ENCODE measurements at regions not wholly inside any gene's neighbourhood (a gene's known extent, or its start where the extent isn't known, plus 50 kb on each side); places are given as distances from the start of the nearest gene placed in this dataset.

GRCh38 chr2:238665919-238666318 is 182.0 kb upstream of the TWIST2 start:
- no peak for DNase-seq (ENCODE audit: low spot score)
- intact Hi-C loops (cut with micrococcal nuclease; ENCODE audit: unreplicated experiment), result no loop called here
- H3K9me3 ChIP-seq (ENCODE audit: low read length), result 0 out of 2 replicates have a peak, but pooled peaks cover 5% of the 10 kb centered on the region
- H3K9me2 ChIP-seq (ENCODE audit: insufficient read depth, low read length), result no peaks in the 10 kb centered on the region
- H3K4me3 ChIP-seq (ENCODE audit: low read depth, low read length, poor library complexity, severe bottlenecking), result no peak overlapping the region
- H4K20me1 ChIP-seq (ENCODE audit: insufficient read depth, low read length), result no peaks in the 10 kb centered on the region
- ChIA-PET CTCF (ENCODE audit: unreplicated experiment) (no interaction called here), POLR2A (no interaction called here)
- no TSS peak for BruUV-seq (replicated peaks)
- H3K36me3 ChIP-seq (ENCODE audit: insufficient read depth, low read length), result no peaks in the 10 kb centered on the region
- H3K4me1 ChIP-seq (ENCODE audit: insufficient read depth, low read length, poor library complexity, severe bottlenecking), result peaks cover 3% of the 10 kb centered on the region
- no peaks in the 10 kb centered on the region for H3K79me2 ChIP-seq (ENCODE audit: insufficient read depth, low read depth, low read length)
- no peak overlapping the region for H3K27ac ChIP-seq (ENCODE audit: low read depth, low read length, poor library complexity, severe bottlenecking)
- no peak overlapping the region for H2AFZ ChIP-seq (ENCODE audit: low read length)
- no peak for TF ChIP-seq EZH2phosphoT487 (IDR thresholded peaks at IDR 0.05; ENCODE audit: borderline replicate concordance, low read depth, low read length)
- TF ChIP-seq, protein P1, sequence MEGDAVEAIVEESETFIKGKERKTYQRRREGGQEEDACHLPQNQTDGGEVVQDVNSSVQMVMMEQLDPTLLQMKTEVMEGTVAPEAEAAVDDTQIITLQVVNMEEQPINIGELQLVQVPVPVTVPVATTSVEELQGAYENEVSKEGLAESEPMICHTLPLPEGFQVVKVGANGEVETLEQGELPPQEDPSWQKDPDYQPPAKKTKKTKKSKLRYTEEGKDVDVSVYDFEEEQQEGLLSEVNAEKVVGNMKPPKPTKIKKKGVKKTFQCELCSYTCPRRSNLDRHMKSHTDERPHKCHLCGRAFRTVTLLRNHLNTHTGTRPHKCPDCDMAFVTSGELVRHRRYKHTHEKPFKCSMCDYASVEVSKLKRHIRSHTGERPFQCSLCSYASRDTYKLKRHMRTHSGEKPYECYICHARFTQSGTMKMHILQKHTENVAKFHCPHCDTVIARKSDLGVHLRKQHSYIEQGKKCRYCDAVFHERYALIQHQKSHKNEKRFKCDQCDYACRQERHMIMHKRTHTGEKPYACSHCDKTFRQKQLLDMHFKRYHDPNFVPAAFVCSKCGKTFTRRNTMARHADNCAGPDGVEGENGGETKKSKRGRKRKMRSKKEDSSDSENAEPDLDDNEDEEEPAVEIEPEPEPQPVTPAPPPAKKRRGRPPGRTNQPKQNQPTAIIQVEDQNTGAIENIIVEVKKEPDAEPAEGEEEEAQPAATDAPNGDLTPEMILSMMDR (conservative IDR thresholded peaks at IDR 0.05; ENCODE audit: low read length), result no peak
- no peak overlapping the region for H3K4me2 ChIP-seq (ENCODE audit: low read length)

DNA sequence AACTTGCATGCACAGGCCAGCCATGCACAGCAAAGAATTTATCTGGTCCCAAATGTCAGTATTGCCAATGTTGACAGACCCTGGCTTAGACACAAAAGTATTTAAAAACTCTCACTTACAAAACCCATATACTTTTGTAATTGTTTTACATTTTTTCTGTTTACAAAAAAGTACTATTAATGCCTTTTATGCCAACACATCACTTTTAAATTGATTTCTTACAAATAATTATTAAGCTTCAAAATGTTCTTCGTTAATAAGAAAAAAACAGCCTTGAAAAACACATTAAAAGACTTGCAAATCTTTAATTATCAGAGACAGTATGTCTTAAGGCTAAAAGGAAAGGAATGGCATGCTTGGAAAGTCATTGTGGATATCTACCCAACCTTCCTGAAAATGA is 181.3 kb upstream of the TWIST2 start:
- no TSS peak for BruUV-seq (replicated peaks)
- no peaks in the 10 kb centered on the region for H3K9me2 ChIP-seq (ENCODE audit: insufficient read depth, low read length)
- TF ChIP-seq, protein P1 (conservative IDR thresholded peaks at IDR 0.05; ENCODE audit: low read length), result no peak
- no peak for TF ChIP-seq EZH2phosphoT487 (IDR thresholded peaks at IDR 0.05; ENCODE audit: borderline replicate concordance, low read depth, low read length)
- intact Hi-C loops (cut with micrococcal nuclease; ENCODE audit: unreplicated experiment), result no loop called here
- no peaks in the 10 kb centered on the region for H4K20me1 ChIP-seq (ENCODE audit: insufficient read depth, low read length)
- no peak for DNase-seq (ENCODE audit: low spot score)
- ChIA-PET POLR2A (no interaction called here), CTCF (ENCODE audit: unreplicated experiment) (no interaction called here)
- no peak overlapping the region for H3K4me3 ChIP-seq (ENCODE audit: low read depth, low read length, poor library complexity, severe bottlenecking)
- no peak overlapping the region for H3K27ac ChIP-seq (ENCODE audit: low read depth, low read length, poor library complexity, severe bottlenecking)
- H3K4me1 ChIP-seq (ENCODE audit: insufficient read depth, low read length, poor library complexity, severe bottlenecking), result peaks cover 3% of the 10 kb centered on the region
- 0 out of 2 replicates have a peak, but pooled peaks cover 1% of the 10 kb centered on the region for H3K9me3 ChIP-seq (ENCODE audit: low read length)
- H2AFZ ChIP-seq (ENCODE audit: low read length), result no peak overlapping the region
- no peaks in the 10 kb centered on the region for H3K36me3 ChIP-seq (ENCODE audit: insufficient read depth, low read length)
- no peaks in the 10 kb centered on the region for H3K79me2 ChIP-seq (ENCODE audit: insufficient read depth, low read depth, low read length)
- no peak overlapping the region for H3K4me2 ChIP-seq (ENCODE audit: low read length)

DNA sequence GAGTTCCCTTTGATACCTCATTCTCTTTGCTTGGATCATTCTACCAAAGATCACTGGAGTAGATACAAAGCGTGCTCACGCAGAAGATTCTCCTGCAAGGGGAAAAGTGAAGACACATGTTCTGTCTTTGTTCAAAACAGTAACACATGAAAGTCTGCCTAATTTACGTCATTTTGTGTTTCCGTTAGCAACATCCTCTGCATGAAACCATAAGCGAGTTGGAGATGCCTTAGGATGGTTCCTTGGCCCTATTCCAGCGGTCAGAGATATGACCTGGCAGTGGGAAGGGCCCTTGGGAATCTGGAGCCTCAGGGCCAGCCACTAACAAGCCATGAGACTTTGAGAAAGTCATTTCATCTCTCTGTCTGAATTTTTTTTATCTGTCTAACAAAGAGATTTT is 180.9 kb upstream of the TWIST2 start:
- intact Hi-C loops (cut with micrococcal nuclease; ENCODE audit: unreplicated experiment), result no loop called here
- Histone ChIP-seq H3K27ac (ENCODE audit: low read depth, low read length, poor library complexity, severe bottlenecking) (no peak overlapping the region), H3K4me2 (ENCODE audit: low read length) (no peak overlapping the region), H3K4me1 (ENCODE audit: insufficient read depth, low read length, poor library complexity, severe bottlenecking) (peaks cover 3% of the 10 kb centered on the region), H2AFZ (ENCODE audit: low read length) (no peak overlapping the region), H3K79me2 (ENCODE audit: insufficient read depth, low read depth, low read length) (no peaks in the 10 kb centered on the region), H3K4me3 (ENCODE audit: low read depth, low read length, poor library complexity, severe bottlenecking) (no peak overlapping the region), H3K9me2 (ENCODE audit: insufficient read depth, low read length) (no peaks in the 10 kb centered on the region), H3K36me3 (ENCODE audit: insufficient read depth, low read length) (no peaks in the 10 kb centered on the region), H4K20me1 (ENCODE audit: insufficient read depth, low read length) (no peaks in the 10 kb centered on the region), H3K9me3 (ENCODE audit: low read length) (no peaks in the 10 kb centered on the region)
- DNase-seq (ENCODE audit: low spot score), result no peak
- TF ChIP-seq EZH2phosphoT487 (IDR thresholded peaks at IDR 0.05; ENCODE audit: borderline replicate concordance, low read depth, low read length), result no peak
- TF ChIP-seq, protein P1 (conservative IDR thresholded peaks at IDR 0.05; ENCODE audit: low read length), result no peak
- POLR2A ChIA-PET, result interaction anchor here (0.5 kb wide), 1 partner anchor 1892 kb away, joined by 4 read pairs; no protein-coding TSS in a partner anchor
- CTCF ChIA-PET (ENCODE audit: unreplicated experiment), result no interaction called here
- no TSS peak for BruUV-seq (replicated peaks)

All from OCI-LY7 (cell line).